Hepatocyte (in vitro differentiated cells): ENCODE measurements at regions not wholly inside any gene's neighbourhood (a gene's known extent, or its start where the extent isn't known, plus 50 kb on each side); places are given as distances from the start of the nearest gene placed in this dataset.

ENCODE experiments used
- DNase-seq: peaks from one replicate; pipeline ENCODE4 v3.0.0-alpha.2; 2016; ENCODE audit warnings: low spot score
- H2AFZ ChIP-seq: fragments of 200-600 bp; sonication (generic); 2 replicates; pipeline ENCODE4 v1.6.0; 2016; ENCODE audit warnings: antibody characterized with exemption, mild to moderate bottlenecking
- H3K27ac ChIP-seq: fragments of 200-600 bp; sonication (generic); 2 replicates; pipeline ENCODE4 v1.5.1; 2016; ENCODE audit warnings: mild to moderate bottlenecking
- H3K27me3 ChIP-seq: fragments of 200-600 bp; sonication (generic); 2 replicates; pipeline ENCODE4 v1.6.1; 2016
- H3K36me3 ChIP-seq: fragments of 200-600 bp; sonication (generic); replicated peaks from 2 replicates; pipeline ENCODE4 v1.5.1; 2016; ENCODE audit warnings: low read depth; ENCODE audit not compliant: insufficient read depth
- H3K4me1 ChIP-seq: fragments of 200-600 bp; sonication (generic); 2 replicates; pipeline ENCODE4 v1.5.1; 2016; ENCODE audit warnings: mild to moderate bottlenecking, moderate library complexity; ENCODE audit not compliant: insufficient read depth
- H3K4me2 ChIP-seq: fragments of 200-600 bp; sonication (generic); 2 replicates; pipeline ENCODE4 v1.6.0; 2016
- H3K4me3 ChIP-seq: fragments of 200-600 bp; sonication (generic); 2 replicates; pipeline ENCODE4 v1.5.1; 2016; ENCODE audit warnings: mild to moderate bottlenecking
- H3K79me2 ChIP-seq: fragments of 200-600 bp; sonication (generic); 2 replicates; pipeline ENCODE4 v1.6.0; 2017; ENCODE audit warnings: mild to moderate bottlenecking
- H3K9me2 ChIP-seq: fragments of 200-600 bp; sonication (generic); replicated peaks from 2 replicates; pipeline ENCODE4 v1.6.0; 2017; ENCODE audit warnings: mild to moderate bottlenecking; ENCODE audit not compliant: insufficient read depth
- H3K9me3 ChIP-seq: fragments of 200-600 bp; sonication (generic); 2 replicates; pipeline ENCODE4 v1.5.1; 2016; ENCODE audit warnings: low read depth, mild to moderate bottlenecking
- H4K20me1 ChIP-seq: fragments of 200-600 bp; sonication (generic); 2 replicates; pipeline ENCODE4 v1.6.0; 2016; ENCODE audit warnings: mild to moderate bottlenecking; ENCODE audit not compliant: insufficient read depth, poor library complexity, severe bottlenecking
- EZH2 ChIP-seq: fragments of 200-600 bp; sonication (generic); IDR thresholded peaks from 2 replicates; pipeline ENCODE4 v1.6.1; 2016; ENCODE audit warnings: antibody characterized with exemption, mild to moderate bottlenecking, borderline replicate concordance
- EZH2phosphoT487 ChIP-seq: fragments of 200-600 bp; sonication (generic); IDR thresholded peaks from one replicate; pipeline ENCODE4 v1.6.1; 2018; ENCODE audit warnings: antibody characterized with exemption, mild to moderate bottlenecking, low read depth, moderate library complexity; ENCODE audit not compliant: unreplicated experiment, severe bottlenecking
- WGBS: methylation state at CpG from one replicate; pipeline ENCODE4 v1.1.6; 2016; ENCODE audit warnings: low lambda C conversion rate; ENCODE audit errors: missing lambda C conversion rate; 5-methylcytosine and 5-hydroxymethylcytosine counted together
- TF ChIP-seq, protein P1 (sequence below): fragments of 200-600 bp; sonication (generic); IDR thresholded peaks from 2 replicates; pipeline ENCODE4 v1.5.1; 2016; ENCODE audit warnings: antibody characterized with exemption, mild to moderate bottlenecking; ENCODE audit not compliant: poor library complexity

DNA sequence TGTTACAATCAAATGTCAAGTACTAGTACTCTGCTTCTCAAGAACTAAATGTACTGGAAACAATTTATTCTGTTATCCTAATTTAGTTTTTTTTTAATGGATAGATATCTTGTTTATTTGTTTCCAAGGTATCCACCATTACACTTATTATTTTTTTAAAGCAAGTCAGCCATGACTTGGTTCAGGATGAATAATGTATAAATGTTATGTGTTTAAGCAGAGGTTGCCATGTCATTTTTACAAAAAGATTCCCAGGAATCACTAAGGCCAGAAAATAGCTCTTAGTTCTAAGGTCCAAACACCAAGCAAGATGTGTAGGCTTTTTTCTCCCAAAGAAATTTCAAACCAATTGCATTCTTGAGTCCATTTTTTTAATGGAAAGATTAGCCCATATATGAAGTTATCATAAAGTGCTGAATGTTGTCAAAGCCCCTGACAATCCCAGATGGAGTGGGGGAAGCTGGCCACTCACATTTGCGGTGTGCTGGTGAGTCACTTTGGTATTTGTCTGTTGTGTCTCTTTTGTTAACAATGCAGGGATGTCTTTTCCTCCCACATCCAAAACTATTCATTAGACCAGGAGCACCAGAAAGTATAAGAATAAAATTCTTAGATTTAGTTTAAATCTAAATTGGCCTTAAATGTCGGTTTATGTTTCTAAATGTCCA, 158.9 kb downstream of the COL6A3 start:
- Histone ChIP-seq H3K9me2 (no peaks in the 10 kb centered on the region), H3K79me2 (no peaks in the 10 kb centered on the region), H3K4me2 (no peak overlapping the region), H3K9me3 (no peaks in the 10 kb centered on the region), H2AFZ (no peak overlapping the region), H3K36me3 (no peaks in the 10 kb centered on the region), H3K27me3 (no peaks in the 10 kb centered on the region), H3K27ac (no peak overlapping the region), H3K4me1 (peaks cover 36% of the 10 kb centered on the region), H4K20me1 (no peaks in the 10 kb centered on the region), H3K4me3 (no peak overlapping the region)
- TF ChIP-seq EZH2 (no peak), EZH2phosphoT487 (no peak)
- TF ChIP-seq, protein P1, sequence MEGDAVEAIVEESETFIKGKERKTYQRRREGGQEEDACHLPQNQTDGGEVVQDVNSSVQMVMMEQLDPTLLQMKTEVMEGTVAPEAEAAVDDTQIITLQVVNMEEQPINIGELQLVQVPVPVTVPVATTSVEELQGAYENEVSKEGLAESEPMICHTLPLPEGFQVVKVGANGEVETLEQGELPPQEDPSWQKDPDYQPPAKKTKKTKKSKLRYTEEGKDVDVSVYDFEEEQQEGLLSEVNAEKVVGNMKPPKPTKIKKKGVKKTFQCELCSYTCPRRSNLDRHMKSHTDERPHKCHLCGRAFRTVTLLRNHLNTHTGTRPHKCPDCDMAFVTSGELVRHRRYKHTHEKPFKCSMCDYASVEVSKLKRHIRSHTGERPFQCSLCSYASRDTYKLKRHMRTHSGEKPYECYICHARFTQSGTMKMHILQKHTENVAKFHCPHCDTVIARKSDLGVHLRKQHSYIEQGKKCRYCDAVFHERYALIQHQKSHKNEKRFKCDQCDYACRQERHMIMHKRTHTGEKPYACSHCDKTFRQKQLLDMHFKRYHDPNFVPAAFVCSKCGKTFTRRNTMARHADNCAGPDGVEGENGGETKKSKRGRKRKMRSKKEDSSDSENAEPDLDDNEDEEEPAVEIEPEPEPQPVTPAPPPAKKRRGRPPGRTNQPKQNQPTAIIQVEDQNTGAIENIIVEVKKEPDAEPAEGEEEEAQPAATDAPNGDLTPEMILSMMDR: no peak
- 79% methylated on average over 2 of the region's 2 CpGs for WGBS
- DNase-seq: no peak

DNA sequence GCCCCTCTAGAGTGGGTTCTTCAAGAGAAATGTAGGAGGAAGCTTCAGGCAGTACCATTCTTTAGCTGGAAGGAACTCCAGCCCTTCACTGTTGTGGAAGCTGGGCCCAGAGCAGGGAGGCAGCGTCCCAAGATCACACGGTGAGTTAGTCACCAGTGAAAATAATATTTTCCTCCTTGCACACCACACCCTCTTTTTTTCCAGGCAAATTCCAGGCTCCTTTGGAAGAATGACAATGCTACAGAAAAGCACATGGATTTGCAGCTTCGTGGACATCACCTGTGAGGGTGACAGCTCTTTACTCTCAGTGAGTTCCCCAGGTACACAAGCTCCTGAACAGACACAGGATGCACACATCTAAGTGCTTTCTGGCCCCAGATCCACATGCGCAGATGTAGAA, 157.1 kb downstream of the COL6A3 start:
- H3K27me3 ChIP-seq: no peaks in the 10 kb centered on the region
- no peaks in the 10 kb centered on the region for H4K20me1 ChIP-seq
- DNase-seq: peak; percentile 40
- peak overlapping the region; percentile 73 for H3K27ac ChIP-seq
- H3K4me1 ChIP-seq: peaks cover 36% of the 10 kb centered on the region
- H3K9me2 ChIP-seq: no peaks in the 10 kb centered on the region
- WGBS: 68% methylated on average over 4 of the region's 4 CpGs
- no peak overlapping the region for H3K4me3 ChIP-seq
- TF ChIP-seq, protein P1: no peak
- no peak for TF ChIP-seq EZH2phosphoT487
- no peak for TF ChIP-seq EZH2
- no peaks in the 10 kb centered on the region for H3K79me2 ChIP-seq
- no peak overlapping the region for H2AFZ ChIP-seq
- no peaks in the 10 kb centered on the region for H3K9me3 ChIP-seq
- no peaks in the 10 kb centered on the region for H3K36me3 ChIP-seq
- no peak overlapping the region for H3K4me2 ChIP-seq

DNA sequence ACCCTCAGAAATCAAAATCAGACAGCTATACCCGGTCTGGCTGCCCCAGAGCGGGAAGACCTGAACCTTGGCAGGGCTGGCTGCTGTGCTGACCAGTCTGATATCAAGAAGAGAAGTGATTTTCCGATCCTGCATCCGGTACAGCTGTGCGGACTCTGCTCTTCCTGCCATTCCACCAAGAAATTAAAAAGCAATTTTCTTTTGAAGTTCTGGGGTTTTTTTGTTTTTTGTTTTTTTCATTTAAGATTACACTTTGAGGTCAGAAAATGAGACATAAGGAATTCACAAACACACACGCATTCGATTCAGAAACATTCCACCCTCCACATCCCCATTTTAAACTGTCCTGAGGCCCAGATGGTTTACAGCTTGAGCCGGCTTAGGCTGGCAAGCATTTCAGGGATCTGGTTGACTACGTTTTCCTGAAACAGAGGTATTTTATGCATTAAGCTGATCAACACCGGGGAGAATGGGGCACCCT, 156.5 kb downstream of the COL6A3 start:
- Histone ChIP-seq H3K9me3 (no peaks in the 10 kb centered on the region), H3K4me3 (no peak overlapping the region), H2AFZ (peak overlapping the region; percentile 9), H3K79me2 (no peaks in the 10 kb centered on the region), H3K27ac (peak overlapping the region; percentile 73), H3K36me3 (no peaks in the 10 kb centered on the region), H4K20me1 (no peaks in the 10 kb centered on the region), H3K4me1 (peaks cover 33% of the 10 kb centered on the region), H3K27me3 (no peaks in the 10 kb centered on the region), H3K9me2 (no peaks in the 10 kb centered on the region), H3K4me2 (no peak overlapping the region)
- DNase-seq: no peak
- WGBS: 39% methylated on average over 10 of the region's 10 CpGs
- TF ChIP-seq EZH2phosphoT487 (no peak), EZH2 (no peak)
- TF ChIP-seq, protein P1: no peak
